H9 (cell line): ENCODE measurements at regions not wholly inside any gene's neighbourhood (a gene's known extent, or its start where the extent isn't known, plus 50 kb on each side); places are given as distances from the start of the nearest gene placed in this dataset.

Experiments
- DNase-seq: peaks from one replicate; pipeline ENCODE4 v3.0.0-alpha.2; 2017
- H2AFZ ChIP-seq: one replicate; pipeline ENCODE4 v1.6.1; 2013; ENCODE audit warnings: mild to moderate bottlenecking, low read length, control low read depth, moderate library complexity
- H2AK5ac ChIP-seq: 2 replicates; pipeline ENCODE4 v1.6.1; 2013; ENCODE audit warnings: low read length, control low read depth, mixed read lengths; ENCODE audit not compliant: insufficient read length
- H2BK120ac ChIP-seq: one replicate; pipeline ENCODE4 v1.6.1; 2013; ENCODE audit warnings: low read depth, mild to moderate bottlenecking, low read length, control low read depth, inconsistent platforms; ENCODE audit not compliant: poor library complexity, severe bottlenecking
- H2BK12ac ChIP-seq: 2 replicates; pipeline ENCODE4 v1.6.1; 2013; ENCODE audit warnings: low read length, control low read depth, mixed read lengths, low read depth; ENCODE audit not compliant: insufficient read length
- H2BK15ac ChIP-seq: 2 replicates; pipeline ENCODE4 v1.6.1; 2013; ENCODE audit warnings: low read depth, low read length, control low read depth
- H2BK20ac ChIP-seq: one replicate; pipeline ENCODE4 v1.6.1; 2013; ENCODE audit warnings: low read depth, mild to moderate bottlenecking, low read length, control low read depth, inconsistent platforms; ENCODE audit not compliant: poor library complexity, severe bottlenecking
- H2BK5ac ChIP-seq: 2 replicates; pipeline ENCODE4 v1.6.1; 2013; ENCODE audit warnings: low read length, control low read depth, mixed read lengths; ENCODE audit not compliant: insufficient read length
- H3K14ac ChIP-seq: 2 replicates; pipeline ENCODE4 v1.6.1; 2013; ENCODE audit warnings: low read length, control low read depth; ENCODE audit not compliant: insufficient read depth
- H3K18ac ChIP-seq: 2 replicates; pipeline ENCODE4 v1.6.1; 2013; ENCODE audit warnings: low read depth, mild to moderate bottlenecking, mixed read lengths, low read length, control low read depth; ENCODE audit not compliant: insufficient read length
- H3K23ac ChIP-seq: 2 replicates; pipeline ENCODE4 v1.6.1; 2013; ENCODE audit warnings: low read length, control low read depth, mixed read lengths, low read depth; ENCODE audit not compliant: insufficient read length
- H3K23me2 ChIP-seq: 2 replicates; pipeline ENCODE4 v1.6.1; 2013; ENCODE audit warnings: low read depth, mild to moderate bottlenecking, mixed read lengths, low read length, control low read depth; ENCODE audit not compliant: insufficient read length, poor library complexity, severe bottlenecking
- H3K27ac ChIP-seq: 2 replicates; pipeline ENCODE4 v1.5.1; 2013; ENCODE audit warnings: low read length, control low read depth, mixed read lengths, low read depth; ENCODE audit not compliant: insufficient read length
- H3K27me3 ChIP-seq: 2 replicates; pipeline ENCODE4 v1.6.1; 2013; ENCODE audit warnings: low read length, control low read depth, inconsistent platforms; ENCODE audit not compliant: insufficient read depth
- H3K4ac ChIP-seq: 2 replicates; pipeline ENCODE4 v1.6.1; 2013; ENCODE audit warnings: low read depth, mild to moderate bottlenecking, control low read depth, inconsistent platforms, low read length, moderate library complexity
- H3K4me1 ChIP-seq: 2 replicates; pipeline ENCODE4 v1.6.1; 2013; ENCODE audit warnings: low read length, control low read depth, inconsistent platforms; ENCODE audit not compliant: insufficient read depth
- H3K4me2 ChIP-seq: 2 replicates; pipeline ENCODE4 v1.6.1; 2013; ENCODE audit warnings: low read length, control low read depth, mixed read lengths; ENCODE audit not compliant: insufficient read length, insufficient read depth
- H3K56ac ChIP-seq: 2 replicates; pipeline ENCODE4 v1.6.1; 2013; ENCODE audit warnings: low read depth, mild to moderate bottlenecking, mixed read lengths, low read length, control low read depth; ENCODE audit not compliant: insufficient read length
- H3K79me1 ChIP-seq: 2 replicates; pipeline ENCODE4 v1.6.1; 2013; ENCODE audit warnings: low read depth, mild to moderate bottlenecking, moderate library complexity, low read length, control low read depth, inconsistent platforms; ENCODE audit not compliant: insufficient read depth, poor library complexity, severe bottlenecking
- H3K79me2 ChIP-seq: 2 replicates; pipeline ENCODE4 v1.6.1; 2013; ENCODE audit warnings: low read length, control low read depth, inconsistent platforms; ENCODE audit not compliant: insufficient read depth
- H3K9ac ChIP-seq: 2 replicates; pipeline ENCODE4 v1.6.1; 2013; ENCODE audit warnings: low read length, control low read depth, mixed read lengths; ENCODE audit not compliant: insufficient read length; ENCODE audit errors: extremely low read depth
- H3K9me3 ChIP-seq: one replicate; pipeline ENCODE4 v1.6.1; 2013; ENCODE audit warnings: low read depth, low read length, inconsistent platforms; ENCODE audit not compliant: control insufficient read depth
- H3T11ph ChIP-seq: one replicate; pipeline ENCODE4 v1.6.1; 2013; ENCODE audit warnings: mild to moderate bottlenecking, low read length, control low read depth, inconsistent platforms
- H4K20me1 ChIP-seq: one replicate; pipeline ENCODE4 v1.6.1; 2013; ENCODE audit not compliant: control insufficient read depth, insufficient read length, insufficient read depth
- H4K5ac ChIP-seq: 2 replicates; pipeline ENCODE4 v1.6.1; 2013; ENCODE audit warnings: low read depth, mild to moderate bottlenecking, mixed read lengths, low read length, control low read depth; ENCODE audit not compliant: insufficient read length
- H4K8ac ChIP-seq: replicated peaks from 2 replicates; pipeline ENCODE4 v1.6.1; 2013; ENCODE audit warnings: low read length, control low read depth, mixed read lengths, low read depth; ENCODE audit not compliant: insufficient read length
- H4K91ac ChIP-seq: 2 replicates; pipeline ENCODE4 v1.6.1; 2013; ENCODE audit warnings: low read depth, mild to moderate bottlenecking, moderate library complexity, mixed read lengths, low read length, control low read depth; ENCODE audit not compliant: insufficient read length
- H3K27ac Mint-ChIP-seq, 3 experiments: 2 replicates in 2 of 3; 3 replicates in 1 of 3; pipeline ENCODE4 v1.8.0; 2020 to 2021; ENCODE audit warnings: mixed read lengths in 3 of 3, mild to moderate bottlenecking in 1 of 3, moderate library complexity in 1 of 3
- H3K27me3 Mint-ChIP-seq: 2 replicates; pipeline ENCODE4 v1.8.0; 2021; ENCODE audit warnings: low read depth, mild to moderate bottlenecking, moderate library complexity, mixed read lengths
- H3K36me3 Mint-ChIP-seq, 3 experiments: 2 replicates in 2 of 3; 3 replicates in 1 of 3; pipeline ENCODE4 v1.8.0; 2020 to 2021; ENCODE audit warnings: low read depth in 3 of 3, mixed read lengths in 3 of 3; ENCODE audit not compliant: insufficient read depth in 1 of 3
- H3K4me1 Mint-ChIP-seq, 2 experiments: 2 replicates each; pipeline ENCODE4 v1.8.0; 2020; ENCODE audit warnings: mixed read lengths in 2 of 2
- H3K4me3 Mint-ChIP-seq, 2 experiments: 2 replicates in 1 of 2; 3 replicates in 1 of 2; pipeline ENCODE4 v1.8.0; 2020 to 2021; ENCODE audit warnings: mild to moderate bottlenecking in 2 of 2, mixed read lengths in 2 of 2, moderate library complexity in 1 of 2
- H3K9me3 Mint-ChIP-seq, 2 experiments: 2 replicates in 1 of 2; 3 replicates in 1 of 2; pipeline ENCODE4 v1.8.0; 2020; ENCODE audit warnings: mild to moderate bottlenecking in 2 of 2, mixed read lengths in 2 of 2, moderate library complexity in 1 of 2
- WGBS: extraction: QIAGEN DNeasy Blood & Tissue Kit; methylation state at CpG from one replicate; pipeline ENCODE4 v1.1.7; 2013; ENCODE audit warnings: missing lambda C conversion rate, low lambda C conversion rate, mixed read lengths; ENCODE audit not compliant: insufficient read length; ENCODE audit errors: extremely low coverage; 5-methylcytosine and 5-hydroxymethylcytosine counted together
- TF ChIP-seq, protein P1 (sequence below): fragments of 200-600 bp; sonication (generic); conservative IDR thresholded peaks from 3 replicates; pipeline ENCODE4 v1.8.0; 2021; ENCODE audit warnings: antibody characterized with exemption, mild to moderate bottlenecking

DNA sequence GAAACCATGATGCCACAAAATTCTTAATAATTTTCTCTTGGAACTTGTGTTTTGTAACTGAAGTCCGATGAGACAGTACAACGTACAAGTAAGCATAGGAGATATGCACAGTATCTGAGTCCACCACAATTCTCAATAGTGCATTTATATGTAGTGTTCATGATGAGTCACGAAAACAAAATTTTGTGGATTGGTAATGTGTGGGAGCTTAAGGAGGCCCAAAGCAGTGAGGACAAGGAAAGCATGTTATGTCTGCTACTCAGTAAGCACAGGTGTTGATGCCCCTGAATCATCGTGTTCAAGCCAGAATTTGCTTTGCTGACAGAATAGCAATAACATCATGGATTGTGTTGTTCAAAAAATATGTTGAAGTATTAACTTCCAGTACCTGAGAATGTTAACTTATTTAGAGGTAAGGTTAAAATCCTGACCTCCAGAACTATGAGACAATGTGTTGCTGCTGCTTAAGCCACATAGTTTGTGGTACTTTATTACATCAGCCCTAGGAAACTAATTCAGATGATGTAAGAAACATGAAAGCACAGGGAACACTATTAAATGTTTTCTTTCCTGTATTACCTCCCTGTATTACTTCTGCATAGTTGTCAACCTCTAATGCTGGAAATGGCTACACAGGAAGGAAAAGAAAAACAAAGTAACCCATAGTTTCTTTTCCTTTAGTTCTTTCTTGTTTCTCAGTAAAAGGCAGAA lies 201.3 kb downstream of the SLITRK6 start:
- no peak overlapping the region for H2BK120ac ChIP-seq
- H3K27ac Mint-ChIP-seq: no peak overlapping the region
- peaks cover 6 to 9% of the 10 kb centered on the region in 2 experiments; a peak in 3 of 5 replicates for H3K9me3 Mint-ChIP-seq
- H3K27ac ChIP-seq: no peak overlapping the region
- H3K4me2 ChIP-seq: no peak overlapping the region
- no peak overlapping the region for H4K91ac ChIP-seq
- WGBS: no CpG with 5 or more reads among the region's 4 CpGs
- H3K27me3 ChIP-seq: no peaks in the 10 kb centered on the region
- no peak overlapping the region for H3K18ac ChIP-seq
- no peak overlapping the region for H3K9ac ChIP-seq
- H3K56ac ChIP-seq: no peak overlapping the region
- H3K14ac ChIP-seq: no peak overlapping the region
- H2BK12ac ChIP-seq: no peak overlapping the region
- no peaks in the 10 kb centered on the region for H4K20me1 ChIP-seq
- no peaks in the 10 kb centered on the region for H3K79me2 ChIP-seq
- no peak overlapping the region for H4K8ac ChIP-seq
- TF ChIP-seq, protein P1, sequence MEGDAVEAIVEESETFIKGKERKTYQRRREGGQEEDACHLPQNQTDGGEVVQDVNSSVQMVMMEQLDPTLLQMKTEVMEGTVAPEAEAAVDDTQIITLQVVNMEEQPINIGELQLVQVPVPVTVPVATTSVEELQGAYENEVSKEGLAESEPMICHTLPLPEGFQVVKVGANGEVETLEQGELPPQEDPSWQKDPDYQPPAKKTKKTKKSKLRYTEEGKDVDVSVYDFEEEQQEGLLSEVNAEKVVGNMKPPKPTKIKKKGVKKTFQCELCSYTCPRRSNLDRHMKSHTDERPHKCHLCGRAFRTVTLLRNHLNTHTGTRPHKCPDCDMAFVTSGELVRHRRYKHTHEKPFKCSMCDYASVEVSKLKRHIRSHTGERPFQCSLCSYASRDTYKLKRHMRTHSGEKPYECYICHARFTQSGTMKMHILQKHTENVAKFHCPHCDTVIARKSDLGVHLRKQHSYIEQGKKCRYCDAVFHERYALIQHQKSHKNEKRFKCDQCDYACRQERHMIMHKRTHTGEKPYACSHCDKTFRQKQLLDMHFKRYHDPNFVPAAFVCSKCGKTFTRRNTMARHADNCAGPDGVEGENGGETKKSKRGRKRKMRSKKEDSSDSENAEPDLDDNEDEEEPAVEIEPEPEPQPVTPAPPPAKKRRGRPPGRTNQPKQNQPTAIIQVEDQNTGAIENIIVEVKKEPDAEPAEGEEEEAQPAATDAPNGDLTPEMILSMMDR: no peak
- no peak overlapping the region for H3K4ac ChIP-seq
- H3K23ac ChIP-seq: no peak overlapping the region
- H3K36me3 Mint-ChIP-seq: peaks cover 3 to 9% (median 3%) of the 10 kb centered on the region in 3 experiments; a peak in 6 of 7 replicates
- H2AFZ ChIP-seq: no peak overlapping the region
- no peak overlapping the region for H2BK20ac ChIP-seq
- H3K4me3 Mint-ChIP-seq: no peak overlapping the region
- H2BK15ac ChIP-seq: no peak overlapping the region
- H3K9me3 ChIP-seq: no peaks in the 10 kb centered on the region
- no peaks in the 10 kb centered on the region for H3K23me2 ChIP-seq
- H2AK5ac ChIP-seq: no peak overlapping the region
- no peaks in the 10 kb centered on the region for H3K79me1 ChIP-seq
- H4K5ac ChIP-seq: no peak overlapping the region
- H3T11ph ChIP-seq: no peak overlapping the region
- H3K4me1 Mint-ChIP-seq: no peaks in the 10 kb centered on the region
- H3K4me1 ChIP-seq: no peaks in the 10 kb centered on the region
- no peaks in the 10 kb centered on the region for H3K27me3 Mint-ChIP-seq
- no peak for DNase-seq
- no peak overlapping the region for H2BK5ac ChIP-seq
